Smooth muscle cell (in vitro differentiated cells): ENCODE measurements at regions not wholly inside any gene's neighbourhood (a gene's known extent, or its start where the extent isn't known, plus 50 kb on each side); places are given as distances from the start of the nearest gene placed in this dataset.

Experiments
- DNase-seq: peaks from one replicate; lab custom pipeline; 2025; ENCODE audit not compliant: unreplicated experiment; lab: John Stamatoyannopoulos, UW
- H2AFZ ChIP-seq: fragments of 200-600 bp; sonication (generic); 2 replicates; pipeline ENCODE4 v1.6.0; 2016; ENCODE audit warnings: antibody characterized with exemption, low read depth, mild to moderate bottlenecking
- H3F3A ChIP-seq: fragments of 200-600 bp; sonication (generic); 2 replicates; pipeline ENCODE4 v1.6.0; 2017; ENCODE audit warnings: antibody characterized with exemption, low read depth
- H3K27ac ChIP-seq: fragments of 200-600 bp; sonication (generic); 2 replicates; pipeline ENCODE4 v1.5.1; 2016; ENCODE audit warnings: low read depth, mild to moderate bottlenecking
- H3K27me3 ChIP-seq: fragments of 200-600 bp; sonication (generic); 2 replicates; pipeline ENCODE4 v1.6.1; 2016; ENCODE audit warnings: low read depth, mild to moderate bottlenecking
- H3K36me3 ChIP-seq: fragments of 200-600 bp; sonication (generic); 2 replicates; pipeline ENCODE4 v1.5.1; 2016; ENCODE audit warnings: low read depth
- H3K4me1 ChIP-seq: fragments of 200-600 bp; sonication (generic); 2 replicates; pipeline ENCODE4 v1.5.1; 2016; ENCODE audit warnings: low read depth
- H3K4me2 ChIP-seq: fragments of 200-600 bp; sonication (generic); 2 replicates; pipeline ENCODE4 v1.6.0; 2016; ENCODE audit warnings: mild to moderate bottlenecking
- H3K4me3 ChIP-seq: fragments of 200-600 bp; sonication (generic); 2 replicates; pipeline ENCODE4 v1.5.1; 2016; ENCODE audit warnings: mild to moderate bottlenecking
- H3K79me2 ChIP-seq: fragments of 200-600 bp; sonication (generic); 2 replicates; pipeline ENCODE4 v1.6.0; 2016; ENCODE audit warnings: low read depth, mild to moderate bottlenecking
- H3K9ac ChIP-seq: fragments of 200-600 bp; sonication (generic); 2 replicates; pipeline ENCODE4 v1.6.0; 2016; ENCODE audit warnings: low read depth
- H3K9me3 ChIP-seq: fragments of 200-600 bp; sonication (generic); replicated peaks from 2 replicates; pipeline ENCODE4 v1.5.1; 2016; ENCODE audit warnings: low read depth
- H4K20me1 ChIP-seq: fragments of 200-600 bp; sonication (generic); 2 replicates; pipeline ENCODE4 v1.6.0; 2016; ENCODE audit warnings: low read depth
- CTCF ChIP-seq: fragments of 200-600 bp; sonication (generic); IDR thresholded peaks from 2 replicates; pipeline ENCODE4 v1.5.1; 2017; ENCODE audit warnings: borderline replicate concordance, mild to moderate bottlenecking, antibody characterized with exemption; ENCODE audit not compliant: insufficient read depth, poor library complexity, severe bottlenecking
- WGBS: methylation state at CpG from one replicate; pipeline ENCODE4 v1.1.7; 2016; ENCODE audit warnings: low lambda C conversion rate; 5-methylcytosine and 5-hydroxymethylcytosine counted together

GRCh38 chr4:11631416-11631815 is 202.7 kb upstream of the HS3ST1 start:
- no peaks in the 10 kb centered on the region for H3K36me3 ChIP-seq
- 90% methylated on average over 2 of the region's 2 CpGs for WGBS
- H3K27ac ChIP-seq, result no peak overlapping the region
- no peak overlapping the region for H3K4me3 ChIP-seq
- no peaks in the 10 kb centered on the region for H3K79me2 ChIP-seq
- H4K20me1 ChIP-seq, result no peaks in the 10 kb centered on the region
- no peak for DNase-seq
- no peaks in the 10 kb centered on the region for H3K27me3 ChIP-seq
- H3F3A ChIP-seq, result no peaks in the 10 kb centered on the region
- no peak overlapping the region for H2AFZ ChIP-seq
- H3K4me2 ChIP-seq, result no peak overlapping the region
- TF ChIP-seq CTCF, result no peak
- no peaks in the 10 kb centered on the region for H3K9me3 ChIP-seq
- no peaks in the 10 kb centered on the region for H3K4me1 ChIP-seq
- no peak overlapping the region for H3K9ac ChIP-seq

- DNase-seq, result no peak
- H3K27me3 ChIP-seq, result no peaks in the 10 kb centered on the region
- no peak overlapping the region for H3K9ac ChIP-seq
- no peaks in the 10 kb centered on the region for H3K9me3 ChIP-seq
- no peak overlapping the region for H3K4me2 ChIP-seq
- no peak overlapping the region for H3K27ac ChIP-seq
- H4K20me1 ChIP-seq, result no peaks in the 10 kb centered on the region
- no peak overlapping the region for H2AFZ ChIP-seq
- no peak for TF ChIP-seq CTCF
- no peak overlapping the region for H3K4me3 ChIP-seq
- H3K4me1 ChIP-seq, result no peaks in the 10 kb centered on the region
- no peaks in the 10 kb centered on the region for H3K79me2 ChIP-seq
- H3F3A ChIP-seq, result no peaks in the 10 kb centered on the region
- no peaks in the 10 kb centered on the region for H3K36me3 ChIP-seq
Measured at GRCh38 chr4:11628093-11628725, 199.5 kb upstream of the HS3ST1 start.

GRCh38 chr4:11626066-11626465 is 197.4 kb upstream of the HS3ST1 start:
- Histone ChIP-seq H3K27ac (no peak overlapping the region), H3K27me3 (no peaks in the 10 kb centered on the region), H3K9ac (no peak overlapping the region), H4K20me1 (no peaks in the 10 kb centered on the region), H3K4me2 (no peak overlapping the region), H2AFZ (no peak overlapping the region), H3F3A (no peaks in the 10 kb centered on the region), H3K79me2 (no peaks in the 10 kb centered on the region), H3K36me3 (no peaks in the 10 kb centered on the region), H3K4me1 (no peaks in the 10 kb centered on the region), H3K4me3 (no peak overlapping the region), H3K9me3 (no peaks in the 10 kb centered on the region)
- no peak for TF ChIP-seq CTCF
- WGBS, result 86% methylated on average over 4 of the region's 4 CpGs
- no peak for DNase-seq

- no peak overlapping the region for H3K27ac ChIP-seq
- H3F3A ChIP-seq, result no peaks in the 10 kb centered on the region
- no peaks in the 10 kb centered on the region for H3K9me3 ChIP-seq
- no peak overlapping the region for H2AFZ ChIP-seq
- H3K79me2 ChIP-seq, result no peaks in the 10 kb centered on the region
- H3K9ac ChIP-seq, result no peak overlapping the region
- H3K4me3 ChIP-seq, result no peak overlapping the region
- no peak for DNase-seq
- H3K4me2 ChIP-seq, result no peak overlapping the region
- H4K20me1 ChIP-seq, result no peaks in the 10 kb centered on the region
- H3K27me3 ChIP-seq, result no peaks in the 10 kb centered on the region
- no peak for TF ChIP-seq CTCF
- no peaks in the 10 kb centered on the region for H3K36me3 ChIP-seq
- 93% methylated on average over 7 of the region's 7 CpGs for WGBS
- no peaks in the 10 kb centered on the region for H3K4me1 ChIP-seq
Measured at GRCh38 chr4:11625211-11625610, 196.5 kb upstream of the HS3ST1 start.
